ENCODE measurements at regions not wholly inside any gene's neighbourhood (a gene's known extent, or its start where the extent isn't known, plus 50 kb on each side); places are given as distances from the start of the nearest gene placed in this dataset.

DNA sequence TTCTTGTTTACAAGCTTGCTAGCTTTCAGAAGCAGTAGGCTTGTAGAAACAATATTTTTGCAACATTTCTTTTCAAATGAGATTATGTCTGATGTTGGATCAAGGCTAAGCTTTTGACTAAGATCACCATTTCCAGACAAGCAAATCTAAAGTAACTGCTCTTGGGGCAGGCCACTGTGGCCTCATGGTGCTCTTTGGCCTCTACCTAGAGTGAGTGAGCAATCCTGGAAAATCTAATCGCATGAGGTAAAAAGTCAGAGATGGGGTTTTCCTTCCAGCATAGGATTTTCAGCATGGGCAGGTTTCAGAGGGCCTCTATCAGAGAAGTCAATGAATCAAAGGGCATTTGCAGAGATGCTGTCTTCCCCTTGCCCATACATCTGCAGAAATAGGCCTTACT, 331.9 kb downstream of the OMA1 start:
- no peak for DNase-seq (ENCODE audit: low read depth)
- no peak overlapping the region for H3K4me3 ChIP-seq (ENCODE audit: low read length)
- TF ChIP-seq, protein P1, sequence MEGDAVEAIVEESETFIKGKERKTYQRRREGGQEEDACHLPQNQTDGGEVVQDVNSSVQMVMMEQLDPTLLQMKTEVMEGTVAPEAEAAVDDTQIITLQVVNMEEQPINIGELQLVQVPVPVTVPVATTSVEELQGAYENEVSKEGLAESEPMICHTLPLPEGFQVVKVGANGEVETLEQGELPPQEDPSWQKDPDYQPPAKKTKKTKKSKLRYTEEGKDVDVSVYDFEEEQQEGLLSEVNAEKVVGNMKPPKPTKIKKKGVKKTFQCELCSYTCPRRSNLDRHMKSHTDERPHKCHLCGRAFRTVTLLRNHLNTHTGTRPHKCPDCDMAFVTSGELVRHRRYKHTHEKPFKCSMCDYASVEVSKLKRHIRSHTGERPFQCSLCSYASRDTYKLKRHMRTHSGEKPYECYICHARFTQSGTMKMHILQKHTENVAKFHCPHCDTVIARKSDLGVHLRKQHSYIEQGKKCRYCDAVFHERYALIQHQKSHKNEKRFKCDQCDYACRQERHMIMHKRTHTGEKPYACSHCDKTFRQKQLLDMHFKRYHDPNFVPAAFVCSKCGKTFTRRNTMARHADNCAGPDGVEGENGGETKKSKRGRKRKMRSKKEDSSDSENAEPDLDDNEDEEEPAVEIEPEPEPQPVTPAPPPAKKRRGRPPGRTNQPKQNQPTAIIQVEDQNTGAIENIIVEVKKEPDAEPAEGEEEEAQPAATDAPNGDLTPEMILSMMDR (conservative IDR thresholded peaks at IDR 0.05; ENCODE audit: low read depth, low read length): no peak

GRCh38 chr1:58211869-58212268, 334.7 kb downstream of the OMA1 start:
- TF ChIP-seq, protein P1 (conservative IDR thresholded peaks at IDR 0.05; ENCODE audit: low read depth, low read length): no peak
- no peak overlapping the region for H3K4me3 ChIP-seq (ENCODE audit: low read length)
- DNase-seq (ENCODE audit: low read depth): no peak

DNA sequence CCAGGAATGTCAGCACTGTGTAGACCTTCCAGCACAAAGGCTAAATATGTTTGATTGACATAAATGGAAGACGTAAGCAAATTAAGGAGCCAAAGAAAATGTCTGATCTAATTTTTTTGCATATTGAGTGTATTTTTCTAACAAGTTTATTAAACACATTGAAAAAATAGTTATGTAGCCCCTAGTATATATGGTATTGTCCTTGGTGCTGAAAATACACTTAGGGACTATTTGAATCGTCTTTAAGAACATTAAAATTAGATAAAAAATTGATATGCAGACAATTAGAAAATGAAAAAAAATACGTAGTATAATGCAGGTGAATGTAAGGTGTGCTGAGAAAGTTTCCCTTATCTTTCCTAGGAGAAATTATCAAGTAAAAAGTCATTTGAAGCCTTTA, 337.0 kb downstream of the OMA1 start:
- DNase-seq (ENCODE audit: low read depth): no peak
- TF ChIP-seq, protein P1 (conservative IDR thresholded peaks at IDR 0.05; ENCODE audit: low read depth, low read length): no peak
- H3K4me3 ChIP-seq (ENCODE audit: low read length): no peak overlapping the region

DNA sequence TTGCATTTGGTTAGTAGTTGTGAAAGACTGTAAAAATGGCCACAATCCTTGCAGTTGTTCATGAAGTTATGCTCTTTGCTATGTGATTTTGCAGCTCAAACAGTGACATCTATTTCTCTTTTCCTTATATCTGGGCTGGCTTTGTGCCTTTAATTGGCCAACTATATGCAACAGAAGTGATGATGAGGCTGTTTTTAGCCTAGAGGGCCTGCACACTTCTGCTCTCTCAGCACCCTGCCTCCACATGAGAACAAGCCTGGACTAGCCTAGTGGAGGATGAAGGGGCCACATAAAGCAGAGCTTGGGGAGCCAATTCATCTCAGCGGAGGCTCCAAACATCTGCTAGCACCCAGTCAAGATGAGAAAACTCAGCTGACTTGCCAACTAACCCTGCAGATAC, 339.8 kb downstream of the OMA1 start:
- no peak overlapping the region for H3K4me3 ChIP-seq (ENCODE audit: low read length)
- no peak for DNase-seq (ENCODE audit: low read depth)
- TF ChIP-seq, protein P1 (conservative IDR thresholded peaks at IDR 0.05; ENCODE audit: low read depth, low read length): no peak

GRCh38 chr1:58204284-58204683, 342.2 kb downstream of the OMA1 start:
- TF ChIP-seq, protein P1 (conservative IDR thresholded peaks at IDR 0.05; ENCODE audit: low read depth, low read length): peak; percentile 34
- no peak overlapping the region for H3K4me3 ChIP-seq (ENCODE audit: low read length)
- DNase-seq (ENCODE audit: low read depth): no peak

DNA sequence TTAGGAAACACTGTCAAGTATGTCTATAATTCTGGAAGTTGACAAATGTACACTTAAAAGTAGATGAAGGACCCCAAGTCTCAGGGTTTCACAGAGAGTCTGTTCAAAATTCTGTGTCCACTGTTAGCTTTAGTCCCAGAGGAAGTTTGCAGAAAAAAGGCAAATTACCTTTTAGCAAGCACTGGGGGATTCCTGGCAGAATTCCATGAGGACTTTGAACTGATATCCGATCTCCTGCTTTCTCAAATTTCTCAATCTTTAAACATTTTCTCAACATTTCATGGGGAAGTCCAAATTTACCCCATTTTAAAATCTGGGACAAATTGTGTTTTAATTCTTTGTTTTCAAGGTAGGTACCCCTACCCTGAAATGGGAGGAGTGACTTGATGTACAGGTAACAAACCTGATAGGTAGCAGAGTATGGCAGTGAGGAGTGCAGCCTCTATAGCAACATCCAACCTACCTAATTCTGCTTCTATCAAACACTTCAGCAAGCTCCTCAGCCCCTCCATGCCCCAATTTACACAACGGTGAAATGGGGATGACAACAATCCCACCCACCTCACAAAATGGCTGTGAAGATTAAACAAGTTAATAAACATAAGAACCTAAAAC, 344.9 kb downstream of the OMA1 start:
- TF ChIP-seq, protein P1 (conservative IDR thresholded peaks at IDR 0.05; ENCODE audit: low read depth, low read length): no peak
- H3K4me3 ChIP-seq (ENCODE audit: low read length): no peak overlapping the region
- no peak for DNase-seq (ENCODE audit: low read depth)

DNA sequence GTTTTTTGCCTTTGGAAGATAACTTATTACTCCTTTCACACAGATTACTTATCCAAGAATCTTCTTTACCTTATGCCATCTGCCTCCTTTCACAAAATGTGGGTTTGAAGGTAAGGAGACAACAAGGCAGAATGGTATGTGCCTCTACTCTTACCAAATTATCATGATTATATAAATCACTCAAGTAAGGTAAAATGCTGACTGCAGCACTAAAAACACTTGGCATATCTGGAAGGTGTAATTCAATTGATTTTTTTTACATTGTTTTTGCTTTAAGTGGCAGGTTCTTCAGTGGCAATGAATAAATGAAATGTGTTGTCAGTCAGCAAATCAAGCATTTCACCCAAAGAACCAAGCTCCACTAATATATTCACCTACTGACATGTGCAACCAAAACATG, 346.1 kb downstream of the OMA1 start:
- DNase-seq (ENCODE audit: low read depth): no peak
- H3K4me3 ChIP-seq (ENCODE audit: low read length): no peak overlapping the region
- TF ChIP-seq, protein P1 (conservative IDR thresholded peaks at IDR 0.05; ENCODE audit: low read depth, low read length): no peak

Measured in retinal pigment epithelial cell (primary cell).